GM23248 (cell line): ENCODE measurements at regions not wholly inside any gene's neighbourhood (a gene's known extent, or its start where the extent isn't known, plus 50 kb on each side); places are given as distances from the start of the nearest gene placed in this dataset.

Source experiments
- EZH2 ChIP-seq: fragments of 200-600 bp; sonication (generic); IDR thresholded peaks from 2 replicates; pipeline ENCODE4 v1.6.1; 2018; ENCODE audit warnings: antibody characterized with exemption, mild to moderate bottlenecking; ENCODE audit not compliant: insufficient read depth, poor library complexity, severe bottlenecking
- EZH2phosphoT487 ChIP-seq: fragments of 200-600 bp; sonication (generic); IDR thresholded peaks from 2 replicates; pipeline ENCODE4 v1.6.1; 2018; ENCODE audit warnings: antibody characterized with exemption, moderate library complexity, mild to moderate bottlenecking, low read depth; ENCODE audit not compliant: insufficient read depth

- TF ChIP-seq EZH2: no peak
- TF ChIP-seq EZH2phosphoT487: no peak
Observed at GRCh38 chr7:121546632-121547543, 150.8 kb upstream of the FAM3C start.
